Stimulated activated CD4-positive, alpha-beta T cell treated with anti-CD3 and anti-CD28 coated beads, Interleukin-1b, Interleukin-23, amount 100 ng/mL, for 1 hour (primary cell): ENCODE measurements at regions not wholly inside any gene's neighbourhood (a gene's known extent, or its start where the extent isn't known, plus 50 kb on each side); places are given as distances from the start of the nearest gene placed in this dataset.

Experiments used
- DNase-seq, 2 donors: peaks; one replicate each; pipeline ENCODE4 v3.0.0-alpha.2; 2020; ENCODE audit warnings: low read depth in 2 of 2

GRCh38 chr13:24050292-24050711 lies 110.2 kb upstream of the SPATA13 start:
- no peak for DNase-seq

- DNase-seq: no peak
Observed at GRCh38 chr13:24050796-24051715, 109.5 kb upstream of the SPATA13 start.

- no peak for DNase-seq
Observed at GRCh38 chr13:24052547-24053518, 107.7 kb upstream of the SPATA13 start.

- peak; percentile 23 to 29 for DNase-seq
Observed at GRCh38 chr13:24053519-24054251, 106.8 kb upstream of the SPATA13 start.

- no peak for DNase-seq
Observed at GRCh38 chr13:24056616-24057137, 103.8 kb upstream of the SPATA13 start.

GRCh38 chr13:24060993-24061392 lies 99.5 kb upstream of the SPATA13 start:
- DNase-seq: no peak

GRCh38 chr13:24063281-24063877 lies 97.1 kb upstream of the SPATA13 start:
- no peak for DNase-seq

- DNase-seq: no peak
Observed at GRCh38 chr13:24064371-24064770, 96.1 kb upstream of the SPATA13 start.

- DNase-seq: no peak
Observed at GRCh38 chr13:24065176-24065575, 95.3 kb upstream of the SPATA13 start.

GRCh38 chr13:24066405-24067295 lies 93.9 kb upstream of the SPATA13 start:
- DNase-seq: no peak

GRCh38 chr13:24068472-24068871 lies 92.0 kb upstream of the SPATA13 start:
- DNase-seq: no peak

GRCh38 chr13:24071016-24071415 lies 89.5 kb upstream of the SPATA13 start:
- no peak for DNase-seq

GRCh38 chr13:24071423-24072075 lies 89.0 kb upstream of the SPATA13 start:
- DNase-seq: no peak

- no peak for DNase-seq
Observed at GRCh38 chr13:24073657-24074056, 86.9 kb upstream of the SPATA13 start.

GRCh38 chr13:24074678-24075077 lies 85.8 kb upstream of the SPATA13 start:
- no peak for DNase-seq

GRCh38 chr13:24075137-24075975 lies 85.2 kb upstream of the SPATA13 start:
- DNase-seq: no peak

- DNase-seq: no peak
Observed at GRCh38 chr13:24076109-24076508, 84.4 kb upstream of the SPATA13 start.

- no peak for DNase-seq
Observed at GRCh38 chr13:24076636-24077035, 83.9 kb upstream of the SPATA13 start.

- no peak for DNase-seq
Observed at GRCh38 chr13:24080134-24080533, 80.4 kb upstream of the SPATA13 start.
